SW480 (cell line): ENCODE measurements at regions not wholly inside any gene's neighbourhood (a gene's known extent, or its start where the extent isn't known, plus 50 kb on each side); places are given as distances from the start of the nearest gene placed in this dataset.

ENCODE experiments used
- DNase-seq: peaks from one replicate; pipeline ENCODE4 v3.0.0-alpha.2; 2016; ENCODE audit warnings: low spot score

DNA sequence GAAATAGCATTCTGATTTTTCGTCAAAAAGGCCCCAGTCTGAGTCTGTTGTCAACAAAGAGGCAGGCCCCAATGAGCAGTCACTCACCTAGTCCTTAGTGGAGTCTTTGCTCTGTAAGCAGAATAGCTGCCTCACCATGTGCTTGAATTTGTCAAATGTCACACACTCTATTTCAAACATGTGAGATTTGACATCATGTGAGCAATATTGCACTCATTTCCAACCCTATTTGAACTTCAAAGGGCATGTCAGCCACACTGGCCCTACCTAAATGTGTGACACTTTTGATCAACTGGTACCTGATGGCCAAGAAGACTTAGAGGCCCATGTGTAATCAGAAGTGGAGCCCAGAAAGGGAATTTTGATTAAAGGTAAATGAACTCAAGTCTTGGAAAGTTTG, 59.4 kb upstream of the PLAC1 start:
- no peak for DNase-seq

DNA sequence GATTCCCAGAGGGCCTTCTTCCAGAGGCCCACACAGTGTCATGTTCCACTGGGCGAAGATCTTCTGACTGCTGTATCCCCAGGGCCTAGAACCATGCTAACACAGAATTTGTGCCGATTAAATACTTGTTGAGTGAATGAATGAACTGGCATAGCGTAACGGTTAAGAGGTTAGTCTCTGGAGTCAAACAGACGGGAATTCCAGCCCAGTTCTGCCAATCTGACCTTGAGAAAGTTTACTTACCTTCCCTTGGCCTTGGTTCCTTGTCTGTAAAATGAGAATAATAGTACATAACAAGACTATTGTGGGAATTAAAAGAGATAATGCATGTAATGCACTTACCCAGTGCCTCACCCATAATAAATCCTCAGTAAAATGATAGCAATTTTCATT, 58.3 kb upstream of the PLAC1 start:
- DNase-seq: no peak

DNA sequence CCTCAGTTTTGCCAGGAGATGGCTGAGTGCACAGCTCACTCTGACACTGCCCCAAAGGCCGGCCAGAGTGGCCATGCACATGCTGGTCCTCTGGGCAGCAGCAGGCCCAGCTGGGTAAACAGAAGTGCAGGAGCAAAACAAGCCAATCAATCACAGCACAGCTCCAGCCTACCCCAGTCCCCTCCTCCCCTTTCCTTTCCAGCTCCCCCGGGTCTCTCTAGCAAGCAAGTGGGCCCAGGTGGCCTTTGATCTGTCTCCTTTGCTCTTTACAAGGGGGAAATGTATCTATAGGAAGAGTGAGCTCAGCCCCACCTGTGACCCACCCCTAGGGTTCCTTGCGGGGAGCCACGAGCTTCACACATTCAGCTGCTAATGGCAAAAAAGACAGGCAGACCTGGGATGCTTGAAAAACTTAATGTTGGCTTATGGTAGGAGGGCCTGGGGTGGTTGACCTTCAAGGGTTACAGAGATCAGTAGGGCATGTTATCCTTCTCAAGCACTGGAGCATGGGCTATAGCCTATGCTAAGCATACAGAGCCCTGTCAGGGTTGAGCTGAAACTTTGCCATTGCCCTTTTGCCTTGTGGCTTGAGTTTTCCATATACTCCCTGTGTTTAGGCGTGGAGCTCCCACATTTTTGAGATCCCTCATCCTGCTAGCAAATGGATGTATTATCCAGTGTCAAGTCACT, 57.8 kb upstream of the PLAC1 start:
- no peak for DNase-seq

DNA sequence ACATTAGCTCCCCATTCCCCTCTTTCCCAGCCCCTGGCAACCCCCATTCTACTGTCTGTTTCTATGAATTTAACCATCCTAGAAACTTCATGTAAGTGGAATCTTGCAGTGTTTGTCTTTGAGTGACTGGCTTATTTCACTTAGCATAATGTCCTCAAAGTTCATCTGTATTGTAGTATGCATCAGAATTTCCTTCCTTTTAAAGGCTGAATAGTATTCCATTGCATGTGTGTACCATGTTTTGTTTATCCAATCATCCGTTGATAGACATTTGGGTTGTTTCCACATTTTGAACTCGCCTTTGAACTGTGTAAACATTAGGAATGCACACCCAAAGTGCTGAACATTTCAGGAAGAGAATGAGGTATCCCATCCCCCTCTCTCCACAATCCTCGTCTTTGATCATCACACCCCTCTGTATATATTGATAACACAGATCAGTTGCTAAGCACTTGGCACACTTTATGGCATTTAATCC, 56.4 kb upstream of the PLAC1 start:
- no peak for DNase-seq

DNA sequence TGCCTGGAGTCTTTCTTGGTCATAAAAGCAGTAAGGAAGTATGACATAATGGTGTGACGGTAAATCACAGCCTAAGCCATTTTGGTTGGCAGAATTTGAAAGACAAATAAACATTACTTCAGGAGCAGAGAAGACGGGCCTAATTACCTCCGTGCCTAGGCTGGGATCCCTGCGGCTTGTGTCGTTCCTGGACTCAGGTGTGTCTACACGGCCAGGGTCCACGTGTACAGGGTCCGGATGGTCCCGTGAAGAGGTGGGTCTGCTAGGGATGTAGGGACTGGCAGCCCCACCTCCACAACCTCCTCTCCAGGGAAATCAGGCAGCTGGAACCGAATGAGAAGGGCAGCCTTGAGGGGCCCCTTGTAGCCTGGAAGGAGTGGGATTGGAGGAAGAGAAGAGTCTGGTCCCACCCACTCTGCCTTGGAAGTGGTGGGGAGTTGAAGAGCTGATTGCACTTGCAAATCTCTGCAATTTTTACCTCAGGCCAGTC, 55.4 kb upstream of the PLAC1 start:
- no peak for DNase-seq

DNA sequence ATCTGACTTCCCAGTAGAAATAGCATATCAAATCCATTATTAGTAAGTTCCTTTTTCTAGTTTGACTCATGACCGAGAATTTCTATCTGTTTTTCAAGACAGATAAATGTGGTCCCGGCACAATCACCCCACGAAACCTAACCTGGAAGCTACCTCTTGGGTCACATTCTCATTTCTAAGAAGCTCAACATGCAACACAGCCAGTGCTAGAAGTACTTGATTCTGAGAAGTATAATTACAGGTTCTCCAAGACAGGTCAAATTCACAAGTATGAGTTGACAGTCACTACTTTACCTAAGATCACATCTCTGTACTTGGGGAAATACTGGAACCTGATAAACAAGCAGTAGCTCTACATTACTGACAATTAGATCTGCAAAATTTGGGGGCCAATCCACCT, 54.0 kb upstream of the PLAC1 start:
- no peak for DNase-seq

DNA sequence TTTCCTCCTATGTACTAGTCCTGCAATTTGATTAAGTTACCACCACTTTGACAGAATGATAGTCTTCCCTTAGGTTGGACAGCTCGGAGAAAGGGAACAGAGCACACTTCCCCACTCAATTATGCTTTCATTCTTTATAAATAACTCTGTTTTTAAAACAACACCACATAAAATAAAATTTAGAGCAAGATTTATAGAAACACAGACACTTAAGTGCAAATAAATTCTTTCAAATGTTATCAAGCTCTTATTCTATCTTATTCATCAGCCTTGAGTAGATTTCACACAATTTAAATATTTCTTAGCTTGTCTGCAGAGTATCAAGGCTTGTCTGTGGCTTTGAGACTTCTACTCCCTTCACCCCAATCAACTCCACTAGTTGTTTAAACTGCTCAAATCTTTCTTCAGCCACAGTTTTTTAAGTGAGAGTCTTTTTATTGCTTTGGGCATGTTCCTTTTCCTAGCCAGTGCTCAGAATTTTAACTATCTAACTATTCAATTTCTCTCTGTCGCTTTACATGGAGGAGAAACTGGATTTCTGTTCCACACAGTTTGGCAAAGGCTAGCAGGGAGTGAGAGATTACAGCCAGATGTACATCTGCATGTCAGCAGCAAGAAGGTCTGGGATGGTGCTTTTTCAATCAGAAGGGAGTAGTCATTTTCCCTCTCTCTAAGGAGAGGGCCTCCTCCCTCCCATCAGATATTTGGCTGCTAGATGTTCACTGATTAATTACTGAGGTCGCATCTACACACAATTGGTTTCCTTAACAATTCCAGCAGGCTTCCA, 53.1 kb upstream of the PLAC1 start:
- DNase-seq: no peak
